Epithelial cell of esophagus (primary cell): ENCODE measurements at regions not wholly inside any gene's neighbourhood (a gene's known extent, or its start where the extent isn't known, plus 50 kb on each side); places are given as distances from the start of the nearest gene placed in this dataset.
"Not testable (repeated sequence)": the region's sequence is repeated elsewhere in the genome, so short reads cannot be mapped to it uniquely, and the experiment has no call there.

Source experiments
- DNase-seq: peaks from one replicate; pipeline ENCODE4 v3.0.0; 2010; ENCODE audit warnings: low read depth
- H3K4me3 ChIP-seq: 2 replicates; pipeline ENCODE4 v1.5.1; 2011; ENCODE audit warnings: mild to moderate bottlenecking, low read length, control low read depth

DNA sequence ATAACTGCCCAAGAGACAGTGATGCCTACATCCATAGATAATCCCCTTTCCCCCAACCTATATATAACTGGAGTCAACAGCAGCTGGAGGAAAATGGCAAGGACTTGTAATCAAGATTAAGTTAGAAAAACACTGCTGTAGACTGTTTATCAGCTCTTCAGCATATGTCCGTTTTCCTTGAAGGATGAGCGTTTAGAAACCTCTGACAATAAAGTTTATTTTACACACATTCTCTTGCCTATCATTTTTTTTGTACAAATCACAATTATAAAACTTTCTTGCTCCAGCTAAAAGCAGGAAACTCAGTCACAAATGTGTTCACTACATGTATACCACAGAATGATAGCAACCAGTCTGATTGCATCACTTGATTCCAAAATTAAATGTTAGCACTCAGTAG is 50.8 kb downstream of the PPIAL4G start:
- H3K4me3 ChIP-seq, DNase-seq: not testable (repeated sequence)

DNA sequence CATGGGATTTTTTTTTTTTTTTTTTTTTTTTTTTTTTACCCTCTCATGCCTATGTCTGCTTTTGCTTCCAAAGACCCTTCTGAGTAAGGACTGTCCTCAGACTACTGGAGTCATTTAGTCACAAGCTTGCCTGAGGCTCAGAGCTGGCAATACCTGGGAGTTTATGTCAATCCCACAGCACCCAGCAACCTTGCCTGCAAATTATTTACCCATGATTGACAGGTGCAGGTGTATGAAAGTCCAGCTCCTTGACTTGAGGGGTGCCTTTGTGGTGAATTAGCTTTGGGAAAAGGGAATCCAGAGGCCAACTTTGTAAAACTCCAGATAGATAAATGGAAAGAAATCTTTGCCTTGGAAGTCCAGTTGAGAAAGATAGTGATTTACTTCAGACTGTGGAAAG is 53.2 kb downstream of the PPIAL4G start:
- H3K4me3 ChIP-seq: not testable (repeated sequence)

DNA sequence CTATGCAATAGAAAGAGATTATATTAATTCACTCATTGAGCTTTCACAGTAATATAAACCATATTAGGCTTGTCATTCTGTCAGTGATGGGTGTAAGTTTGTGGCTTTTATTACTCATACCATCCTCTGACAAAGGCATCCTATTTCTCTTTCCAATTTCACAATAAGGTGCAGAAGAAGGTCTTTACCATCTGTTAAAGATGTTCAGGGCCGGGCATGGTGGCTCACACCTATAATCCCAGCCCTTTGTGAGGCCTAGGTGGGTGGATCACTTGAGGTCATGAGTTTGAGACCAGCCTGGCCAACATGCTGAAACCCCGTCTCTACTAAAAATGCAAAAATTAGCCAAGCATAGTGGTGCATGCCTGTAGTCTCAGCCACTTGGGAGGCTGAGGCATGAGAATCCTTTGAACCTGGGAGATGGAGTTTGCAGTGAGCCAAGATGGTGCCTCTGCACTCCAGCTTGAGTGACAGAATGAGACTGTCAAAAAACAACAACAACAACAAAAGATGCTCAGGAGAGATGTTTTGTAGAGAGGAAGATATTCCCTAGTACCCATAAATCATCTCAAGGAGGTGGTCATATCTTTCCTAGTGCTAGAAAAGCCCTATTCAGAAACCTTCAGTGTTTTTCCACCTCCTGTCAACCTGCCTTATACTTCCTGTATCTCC is 56.0 kb downstream of the PPIAL4G start:
- H3K4me3 ChIP-seq: not testable (repeated sequence)
- DNase-seq: peak; percentile 65

More for the DNA sequence above, 53.2 kb downstream of the PPIAL4G start:
- DNase-seq: not testable (repeated sequence)

DNA sequence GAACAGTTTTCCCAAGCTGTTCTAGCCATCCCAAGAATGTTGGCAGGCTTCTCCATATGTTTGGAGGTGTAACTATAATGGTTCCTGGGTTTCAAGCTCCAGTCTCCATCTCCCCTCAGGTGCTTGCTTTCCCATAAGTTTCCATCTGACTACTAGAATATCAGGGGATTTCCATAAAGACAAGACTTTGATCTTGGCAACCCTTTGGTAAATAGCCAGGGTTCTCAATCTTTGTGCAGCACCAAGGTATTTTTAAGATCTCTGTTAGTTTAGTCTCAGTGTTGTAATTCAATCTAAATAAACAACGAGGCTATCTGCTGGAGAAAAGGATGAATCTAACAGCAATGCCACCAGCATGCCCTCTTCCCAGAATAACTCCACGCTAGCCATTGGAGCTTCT is 56.7 kb downstream of the PPIAL4G start:
- DNase-seq: not testable (repeated sequence)

DNA sequence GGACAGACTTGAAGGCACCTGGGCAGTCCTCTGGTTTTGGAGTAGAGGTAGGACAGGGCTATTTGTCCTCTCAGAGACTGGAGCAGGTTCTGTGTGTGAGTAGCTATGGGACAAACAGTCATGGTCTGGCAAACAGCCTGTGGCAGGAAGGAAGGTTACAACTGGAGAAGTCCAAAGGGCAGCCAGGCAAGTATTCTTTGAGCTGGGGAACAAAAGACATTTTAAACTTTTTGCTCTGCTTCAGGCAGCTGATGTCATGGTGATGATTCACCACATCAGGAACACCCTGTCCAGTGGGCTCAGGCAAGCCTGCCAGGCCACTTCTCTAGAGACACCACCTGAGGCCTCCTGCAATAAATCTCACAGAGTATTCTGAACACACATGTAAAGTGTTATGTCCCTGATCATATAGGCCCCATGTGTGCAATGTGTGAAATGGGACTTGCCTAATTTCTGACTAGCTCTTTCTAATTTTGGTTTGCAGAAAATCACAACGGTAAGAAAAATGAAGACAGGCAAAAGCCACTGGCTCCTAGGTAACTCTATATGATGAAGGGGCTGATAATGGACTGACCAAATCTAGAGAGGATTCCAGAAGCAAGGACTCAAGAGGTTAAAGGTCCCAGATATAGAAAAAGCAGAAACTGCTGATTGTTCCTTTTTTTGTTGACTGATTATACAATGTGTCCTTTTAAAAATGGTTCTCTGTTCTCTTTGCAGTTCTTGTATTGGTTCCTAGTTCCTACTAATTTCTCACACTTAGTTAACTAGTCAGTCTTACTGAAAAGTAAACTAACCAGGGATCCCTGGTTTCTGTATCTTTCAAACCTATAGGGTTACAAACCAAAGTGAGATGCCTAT is 58.7 kb downstream of the PPIAL4G start:
- peak; percentile 78 for DNase-seq
- not testable (repeated sequence) for H3K4me3 ChIP-seq

More for the DNA sequence above, 56.7 kb downstream of the PPIAL4G start:
- H3K4me3 ChIP-seq: not testable (repeated sequence)

DNA sequence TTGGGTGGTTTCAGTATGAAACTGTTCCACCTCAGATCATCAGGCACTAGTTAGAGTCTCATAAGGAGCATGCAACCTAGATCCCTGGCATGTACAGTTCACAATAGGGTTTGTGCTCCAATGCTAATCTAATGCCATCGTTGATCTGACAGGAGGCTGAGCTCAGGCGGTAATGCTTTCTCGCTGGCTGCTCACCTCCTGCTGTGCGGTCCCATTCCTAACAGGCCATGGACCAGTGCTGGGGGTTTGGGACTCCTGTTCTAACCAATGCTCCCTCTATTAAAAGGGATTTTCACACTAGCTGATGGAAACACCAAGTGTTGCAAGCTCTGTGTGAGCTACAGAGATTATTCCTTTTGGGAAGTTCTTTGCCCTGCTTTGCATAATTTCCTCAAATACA is 60.2 kb downstream of the PPIAL4G start:
- not testable (repeated sequence) for DNase-seq, H3K4me3 ChIP-seq

DNA sequence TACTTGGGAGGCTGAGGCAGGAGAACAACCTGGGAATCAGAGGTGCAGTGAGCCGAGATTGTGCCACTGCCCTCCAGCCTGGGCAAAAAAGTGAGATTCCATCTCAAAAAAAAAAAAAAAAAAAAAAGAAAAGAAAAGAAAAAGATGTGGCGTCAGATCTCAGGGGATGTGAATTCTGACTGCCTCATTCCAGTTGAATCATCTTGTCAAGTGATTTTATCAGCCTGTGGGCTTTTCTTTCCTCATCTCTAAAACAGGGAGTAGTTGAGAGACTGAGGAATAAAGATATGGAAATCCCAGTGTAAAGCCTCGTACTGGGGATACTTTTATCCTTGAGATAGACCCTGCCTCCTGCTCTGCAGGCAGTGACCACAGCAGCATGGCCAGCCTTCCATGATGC is 65.9 kb downstream of the PPIAL4G start:
- H3K4me3 ChIP-seq, DNase-seq: not testable (repeated sequence)

DNA sequence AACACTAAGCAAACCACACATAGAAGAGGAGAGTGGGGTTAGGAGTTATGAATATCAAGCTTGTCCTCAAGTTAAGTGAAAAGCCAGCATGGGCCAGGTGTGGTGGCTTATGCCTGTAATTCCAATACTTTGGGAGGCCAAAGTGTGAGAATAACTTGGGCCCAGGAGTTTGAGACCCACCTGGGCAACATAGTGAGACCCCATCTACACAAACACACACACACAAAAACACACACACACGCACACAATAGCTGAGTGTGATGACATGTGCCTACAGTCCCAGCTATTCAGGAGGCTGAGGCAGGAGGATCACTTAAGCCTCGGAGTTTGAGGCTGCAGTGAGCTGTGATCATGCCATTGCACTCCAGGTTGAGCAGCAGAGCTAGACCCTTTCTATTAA is 69.7 kb downstream of the PPIAL4G start:
- not testable (repeated sequence) for H3K4me3 ChIP-seq, DNase-seq

DNA sequence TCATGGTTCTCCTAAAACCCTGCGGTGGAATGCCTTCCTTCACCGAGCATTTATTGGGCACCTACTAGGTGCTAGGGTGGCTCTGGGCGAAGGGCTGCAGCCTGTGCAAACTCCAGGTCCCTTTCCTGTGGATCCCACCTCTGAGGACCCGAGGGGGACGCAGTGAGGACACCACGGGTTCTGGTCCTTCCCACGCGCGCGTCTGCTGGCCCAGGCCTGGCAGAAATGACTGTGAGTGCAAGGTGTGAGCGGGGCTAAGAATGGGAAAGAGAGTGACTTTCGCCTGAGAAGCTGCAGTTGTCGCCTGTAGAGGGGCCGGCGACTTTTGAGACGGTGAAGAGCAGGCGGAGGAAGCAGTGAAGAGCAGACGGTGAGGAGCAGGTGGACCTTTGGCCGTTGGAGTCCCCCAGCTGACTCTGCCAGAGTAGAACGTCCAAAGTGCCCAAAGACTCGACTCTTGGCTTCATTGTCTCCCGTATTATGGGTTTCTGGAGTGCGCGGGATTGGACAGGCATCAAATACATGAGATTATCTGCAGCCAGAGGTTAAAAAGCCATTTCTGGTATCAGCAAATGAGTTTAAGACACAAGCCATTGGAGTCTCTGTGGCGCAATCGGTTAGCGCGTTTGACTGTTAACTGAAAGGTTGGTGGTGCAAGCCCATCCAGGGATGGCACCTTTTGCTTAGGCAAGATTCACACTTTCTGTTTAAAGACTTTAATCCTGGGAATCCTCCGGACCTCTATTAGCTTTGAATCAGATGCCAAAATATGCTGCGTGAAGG is 78.1 kb downstream of the PPIAL4G start:
- not testable (repeated sequence) for DNase-seq, H3K4me3 ChIP-seq

DNA sequence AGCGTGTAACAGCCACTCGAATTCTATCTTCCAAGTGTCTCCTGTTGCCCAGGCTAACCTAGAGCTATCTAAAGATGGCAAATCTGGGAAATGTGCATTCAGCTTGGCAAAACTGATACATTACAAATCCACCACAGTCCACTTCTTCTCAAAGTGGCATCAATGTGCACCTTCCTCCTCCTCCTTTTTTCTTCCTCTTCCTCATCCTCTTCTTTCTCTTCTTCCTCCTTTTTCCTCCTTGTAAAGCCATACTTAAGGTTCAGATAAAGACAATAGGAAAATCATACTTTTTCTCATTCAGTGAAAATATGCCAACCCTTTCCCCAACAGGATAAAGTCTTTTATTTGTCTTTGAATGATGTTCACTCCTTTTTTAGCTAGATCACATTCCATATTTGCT is 79.2 kb downstream of the PPIAL4G start:
- DNase-seq, H3K4me3 ChIP-seq: not testable (repeated sequence)

DNA sequence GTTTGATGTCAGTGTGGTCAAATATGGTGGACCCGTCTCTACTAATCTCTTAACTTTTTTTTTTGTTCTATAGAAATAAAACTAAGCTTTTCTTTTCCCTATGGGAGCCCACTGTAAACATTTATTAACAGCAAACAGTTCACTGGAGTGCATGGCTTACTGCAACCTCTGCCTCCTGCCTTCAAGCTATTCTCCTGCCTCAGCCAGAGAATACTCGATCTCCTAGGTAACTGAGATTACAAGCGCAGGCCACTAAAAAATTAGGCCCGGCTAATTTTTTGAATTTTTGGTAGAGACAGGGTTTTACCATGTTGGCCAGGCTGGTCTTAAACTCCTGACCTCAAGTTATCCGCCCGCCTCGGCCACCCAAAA is 80.0 kb downstream of the PPIAL4G start:
- not testable (repeated sequence) for DNase-seq, H3K4me3 ChIP-seq

DNA sequence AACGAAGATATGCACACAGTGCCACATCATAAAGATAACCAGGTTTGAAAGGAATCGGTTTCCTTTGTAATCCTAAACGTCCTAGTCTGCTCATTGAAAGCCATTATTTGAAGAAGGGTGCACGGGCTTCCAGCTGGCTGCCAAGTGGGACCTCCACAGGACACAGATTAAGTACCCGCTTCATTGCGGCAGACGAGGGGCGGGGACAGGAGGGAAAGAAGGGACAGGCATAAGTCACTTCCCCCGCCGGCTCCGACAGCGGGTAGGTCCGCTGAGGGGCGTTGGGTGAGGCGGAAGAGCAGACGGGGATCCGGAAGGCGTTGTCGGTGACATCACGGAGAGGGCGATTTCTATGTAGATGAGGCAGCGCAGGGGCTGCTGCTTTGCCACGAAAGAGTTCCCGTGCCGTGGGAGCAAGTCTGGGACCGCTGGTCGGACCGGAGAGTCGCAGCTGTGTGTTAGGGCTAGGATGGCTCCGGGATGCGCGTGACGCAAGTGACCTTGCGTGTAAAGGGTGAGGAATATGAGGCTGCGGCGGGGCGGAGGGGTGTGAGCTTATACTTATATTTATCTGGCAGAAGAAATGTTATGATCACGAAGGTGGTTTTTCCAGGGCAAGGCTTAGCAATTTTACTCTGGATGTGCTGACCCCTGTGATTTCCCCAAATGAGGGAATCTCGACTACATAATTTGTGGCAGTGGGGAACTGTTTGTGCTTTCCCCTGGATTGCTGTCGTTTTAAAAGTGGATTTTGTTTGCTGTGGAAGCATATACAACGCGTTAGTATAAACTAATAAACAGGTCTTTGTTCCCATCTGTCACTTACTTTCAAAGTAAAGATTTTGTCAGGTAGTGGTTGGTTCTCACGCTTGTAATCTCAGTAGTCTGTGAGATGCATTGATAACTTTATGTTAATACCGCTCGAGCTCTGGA is 80.7 kb downstream of the PPIAL4G start:
- peak; percentile 49 for DNase-seq
- peak overlapping the region; percentile 46 for H3K4me3 ChIP-seq

DNA sequence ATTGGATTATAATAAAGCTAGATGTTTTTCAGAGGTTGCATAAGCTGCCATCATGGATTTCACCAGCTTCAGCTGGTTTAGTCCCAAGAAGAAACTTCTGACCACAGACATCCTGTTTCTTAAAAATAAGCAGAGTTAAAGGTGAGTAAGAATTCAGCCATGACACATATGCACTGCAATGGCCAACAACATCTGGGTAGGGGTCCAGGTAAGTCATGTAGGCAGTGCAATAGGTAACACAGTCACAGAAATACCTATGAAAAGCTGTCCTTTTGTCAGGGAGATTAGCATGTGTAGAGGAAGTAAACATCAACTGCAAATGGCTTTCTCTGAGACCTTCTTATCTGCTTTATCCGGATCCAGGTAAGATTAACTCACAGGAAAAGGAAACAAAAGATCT is 85.6 kb downstream of the PPIAL4G start:
- H3K4me3 ChIP-seq, DNase-seq: not testable (repeated sequence)

DNA sequence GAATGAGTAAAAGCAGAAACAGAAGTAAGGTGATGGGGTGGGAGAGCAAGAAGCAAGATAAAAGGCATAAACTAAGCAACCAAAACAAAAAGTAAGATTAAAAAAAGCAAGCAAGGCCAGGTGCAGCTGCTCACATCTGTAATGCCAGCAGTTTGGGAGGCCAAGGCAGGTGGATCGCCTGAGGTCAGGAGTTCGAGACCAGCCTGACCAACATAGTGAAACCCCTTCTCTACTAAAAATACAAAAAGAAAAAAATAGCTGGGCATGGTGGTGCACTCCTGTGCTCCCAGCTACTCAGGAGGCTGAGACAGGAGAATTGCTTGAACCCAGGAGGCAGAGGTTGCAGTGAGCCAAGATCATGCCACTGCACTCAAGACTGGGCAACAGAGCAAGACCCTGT is 90.6 kb downstream of the PPIAL4G start:
- DNase-seq, H3K4me3 ChIP-seq: not testable (repeated sequence)

DNA sequence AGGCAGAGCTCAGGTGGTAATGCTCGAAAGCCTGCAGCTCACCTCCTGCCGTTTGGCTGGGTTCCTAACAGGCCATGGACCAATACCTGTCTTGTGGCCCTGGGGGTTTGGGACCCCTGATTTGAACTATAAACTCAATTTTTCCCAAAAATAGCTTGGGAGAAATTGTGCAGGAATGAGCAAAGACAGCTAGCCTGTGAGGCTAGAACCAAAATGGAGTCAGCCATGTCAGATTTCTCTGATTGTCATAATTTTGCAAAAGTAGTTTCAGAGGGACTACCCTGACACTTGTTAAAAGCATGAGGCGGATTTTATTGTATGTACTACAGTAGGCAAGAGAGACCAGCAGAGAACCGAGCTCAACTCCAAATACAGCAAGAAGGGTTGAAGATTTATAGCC is 91.8 kb downstream of the PPIAL4G start:
- not testable (repeated sequence) for H3K4me3 ChIP-seq, DNase-seq
